B cell (primary cell): ENCODE measurements at regions not wholly inside any gene's neighbourhood (a gene's known extent, or its start where the extent isn't known, plus 50 kb on each side); places are given as distances from the start of the nearest gene placed in this dataset.

Source experiments
- ATAC-seq: fragments of 200-7000 bp; cut with Tn5 transposase; one replicate; pipeline ENCODE4 v1.10.0; 2021; ENCODE audit warnings: low read depth, mild to moderate bottlenecking, moderate number of reproducible peaks, moderate library complexity
- CTCF ChIA-PET: fragments of 350-600 bp; sonication (Branson Sonifier 250); formaldehyde crosslinking; loops from one replicate; lab custom pipeline; 2021; ENCODE audit warnings: antibody characterized with exemption, inconsistent platforms; lab: Charles Lee
- POLR2A ChIA-PET: fragments of 350-600 bp; sonication (Branson Sonifier 250); formaldehyde crosslinking; loops from one replicate; lab custom pipeline; 2021; ENCODE audit warnings: antibody characterized with exemption; lab: Charles Lee
- DNase-seq: peaks from one replicate; pipeline ENCODE4 v3.0.0; 2013
- H2AFZ ChIP-seq: 2 replicates; pipeline ENCODE4 v1.6.1; 2012; ENCODE audit warnings: mild to moderate bottlenecking, low read depth, low read length; ENCODE audit not compliant: insufficient read depth, poor library complexity, severe bottlenecking
- H3K27ac ChIP-seq, 2 donors: 1 replicate in 1 of 2; 2 replicates in 1 of 2; pipeline ENCODE4 v1.5.1; 2012 to 2013; ENCODE audit warnings: low read length in 2 of 2, mild to moderate bottlenecking in 2 of 2, moderate library complexity in 1 of 2
- H3K27me3 ChIP-seq, 4 experiments: fragments of 200-600 bp in 1 of 4; sonication (generic) in 1 of 4; replicated peaks in 1 of 4; 1 replicate in 2 of 4; 2 replicates in 2 of 4; pipeline versions ENCODE4 v1.6.1 to v1.7.0; 2013 to 2016; ENCODE audit warnings: low read length in 3 of 4, mild to moderate bottlenecking in 2 of 4, mixed read lengths in 1 of 4, moderate library complexity in 1 of 4; ENCODE audit not compliant: insufficient read depth in 4 of 4, control insufficient read depth in 3 of 4; ENCODE audit errors: control extremely low read depth in 1 of 4
- H3K36me3 ChIP-seq, 2 experiments: replicated peaks in 1 of 2; 1 replicate in 1 of 2; 2 replicates in 1 of 2; pipeline versions ENCODE4 v1.6.1 to v1.7.1; 2013; ENCODE audit warnings: low read length in 1 of 2; ENCODE audit not compliant: insufficient read depth in 2 of 2, control insufficient read depth in 1 of 2; ENCODE audit errors: control extremely low read depth in 1 of 2, extremely low read depth in 1 of 2
- H3K4me1 ChIP-seq, 2 donors: fragments of 200-600 bp in 1 of 2; sonication (generic) in 1 of 2; 1 replicate in 1 of 2; 2 replicates in 1 of 2; pipeline versions ENCODE4 v1.5.1 to v1.6.1; 2013 to 2017; ENCODE audit warnings: low read length in 2 of 2; ENCODE audit not compliant: control insufficient read depth in 2 of 2, insufficient read depth in 2 of 2
- H3K4me2 ChIP-seq: replicated peaks from 2 replicates; pipeline ENCODE3; 2012; ENCODE audit warnings: mild to moderate bottlenecking, low read depth, low read length; ENCODE audit not compliant: poor library complexity, severe bottlenecking
- H3K4me3 ChIP-seq, 5 experiments: fragments of 200-600 bp in 1 of 5; sonication (generic) in 1 of 5; 1 replicate in 3 of 5; 2 replicates in 2 of 5; pipeline versions ENCODE4 v1.5.1 to v1.7.0; 2011 to 2016; ENCODE audit warnings: low read length in 4 of 5, mild to moderate bottlenecking in 4 of 5, low read depth in 2 of 5, control low read depth in 1 of 5, moderate library complexity in 1 of 5; ENCODE audit not compliant: insufficient read depth in 1 of 5; ENCODE audit errors: control extremely low read depth in 1 of 5, extremely low read depth in 1 of 5
- H3K79me2 ChIP-seq: fragments of 200-600 bp; sonication (generic); one replicate; pipeline ENCODE4 v1.6.0; 2016; ENCODE audit warnings: low read length; ENCODE audit not compliant: control insufficient read depth, insufficient read depth
- H3K9ac ChIP-seq: fragments of 200-600 bp; sonication (generic); 2 replicates; pipeline ENCODE4 v1.6.1; 2017; ENCODE audit warnings: mild to moderate bottlenecking, low read length, moderate library complexity
- H3K9me3 ChIP-seq, 3 donors: one replicate each; pipeline versions ENCODE4 v1.6.1 to v1.7.1; 2013; ENCODE audit warnings: low read length in 2 of 3; ENCODE audit not compliant: control insufficient read depth in 2 of 3, insufficient read depth in 1 of 3; ENCODE audit errors: control extremely low read depth in 1 of 3
- H4K20me1 ChIP-seq: 2 replicates; pipeline ENCODE4 v1.6.0; 2012; ENCODE audit warnings: mild to moderate bottlenecking, low read length; ENCODE audit not compliant: insufficient read depth, control insufficient read depth, poor library complexity, severe bottlenecking
- H3K27ac Mint-ChIP-seq: one replicate; pipeline ENCODE4 v1.8.0; 2021; ENCODE audit warnings: mixed read lengths
- H3K27me3 Mint-ChIP-seq: one replicate; pipeline ENCODE4 v1.8.0; 2021; ENCODE audit warnings: mixed read lengths
- H3K4me1 Mint-ChIP-seq: one replicate; pipeline ENCODE4 v1.8.0; 2021; ENCODE audit warnings: mixed read lengths
- H3K4me3 Mint-ChIP-seq: one replicate; pipeline ENCODE4 v1.8.0; 2021; ENCODE audit warnings: mixed read lengths
- H3K9me3 Mint-ChIP-seq: one replicate; pipeline ENCODE4 v1.8.0; 2022; ENCODE audit warnings: mixed read lengths; ENCODE audit not compliant: insufficient read depth
- EZH2 ChIP-seq: IDR thresholded peaks from 2 replicates; pipeline ENCODE4 v1.6.1; 2012; ENCODE audit warnings: borderline replicate concordance, low read depth, mild to moderate bottlenecking, moderate library complexity, low read length; ENCODE audit not compliant: insufficient read depth, poor library complexity, severe bottlenecking
- WGBS: methylation state at CpG from one replicate; pipeline ENCODE4 v1.1.5; 2013; ENCODE audit warnings: missing lambda C conversion rate; ENCODE audit not compliant: insufficient coverage; 5-methylcytosine and 5-hydroxymethylcytosine counted together
- intact Hi-C: fragments of 100-400 bp; cut with micrococcal nuclease; formaldehyde crosslinking; loops from one replicate; pipeline ENCODE4 v1.10.0; 2022
- TF ChIP-seq, protein P1 (sequence below): fragments of 200-600 bp; IDR thresholded peaks from one replicate; pipeline ENCODE4 v1.8.0; 2022; ENCODE audit warnings: antibody characterized with exemption, mild to moderate bottlenecking

DNA sequence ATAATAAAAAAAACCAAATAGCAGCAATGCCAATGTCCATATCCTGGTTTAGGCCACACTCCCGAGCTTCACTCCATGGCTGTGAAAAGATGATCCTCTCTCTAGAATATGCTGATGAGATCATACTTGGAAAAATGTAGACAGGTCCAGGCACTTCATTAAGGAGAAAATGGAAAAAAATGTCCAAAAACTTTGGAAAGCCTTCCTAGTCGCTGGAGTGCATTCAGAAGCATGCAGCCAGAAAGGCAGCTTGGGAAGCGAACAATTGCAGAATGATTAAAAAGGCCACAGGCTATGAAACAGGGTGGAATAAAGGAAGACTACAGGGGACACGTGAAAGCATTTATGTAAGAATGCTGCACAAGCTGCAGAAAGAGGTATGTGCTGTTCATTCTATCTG lies 165.6 kb upstream of the HCCS start:
- Mint-ChIP-seq H3K27ac (no peak overlapping the region), H3K27me3 (no peaks in the 10 kb centered on the region), H3K4me3 (no peak overlapping the region), H3K9me3 (no peaks in the 10 kb centered on the region), H3K4me1 (no peaks in the 10 kb centered on the region)
- WGBS, result 86% methylated on average over 2 of the region's 4 CpGs
- Histone ChIP-seq H3K9ac (no peak overlapping the region), H3K27me3 (no peaks in the 10 kb centered on the region), H3K4me1 (no peaks in the 10 kb centered on the region), H3K4me2 (no peak overlapping the region), H3K27ac (no peak overlapping the region), H4K20me1 (no peaks in the 10 kb centered on the region), H3K4me3 (no peak overlapping the region), H2AFZ (no peak overlapping the region), H3K9me3 (no peaks in the 10 kb centered on the region), H3K36me3 (no peaks in the 10 kb centered on the region), H3K79me2 (no peaks in the 10 kb centered on the region)
- DNase-seq (no peak), ATAC-seq (no peak)
- TF ChIP-seq EZH2, result no peak
- TF ChIP-seq, protein P1, sequence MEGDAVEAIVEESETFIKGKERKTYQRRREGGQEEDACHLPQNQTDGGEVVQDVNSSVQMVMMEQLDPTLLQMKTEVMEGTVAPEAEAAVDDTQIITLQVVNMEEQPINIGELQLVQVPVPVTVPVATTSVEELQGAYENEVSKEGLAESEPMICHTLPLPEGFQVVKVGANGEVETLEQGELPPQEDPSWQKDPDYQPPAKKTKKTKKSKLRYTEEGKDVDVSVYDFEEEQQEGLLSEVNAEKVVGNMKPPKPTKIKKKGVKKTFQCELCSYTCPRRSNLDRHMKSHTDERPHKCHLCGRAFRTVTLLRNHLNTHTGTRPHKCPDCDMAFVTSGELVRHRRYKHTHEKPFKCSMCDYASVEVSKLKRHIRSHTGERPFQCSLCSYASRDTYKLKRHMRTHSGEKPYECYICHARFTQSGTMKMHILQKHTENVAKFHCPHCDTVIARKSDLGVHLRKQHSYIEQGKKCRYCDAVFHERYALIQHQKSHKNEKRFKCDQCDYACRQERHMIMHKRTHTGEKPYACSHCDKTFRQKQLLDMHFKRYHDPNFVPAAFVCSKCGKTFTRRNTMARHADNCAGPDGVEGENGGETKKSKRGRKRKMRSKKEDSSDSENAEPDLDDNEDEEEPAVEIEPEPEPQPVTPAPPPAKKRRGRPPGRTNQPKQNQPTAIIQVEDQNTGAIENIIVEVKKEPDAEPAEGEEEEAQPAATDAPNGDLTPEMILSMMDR, result no peak
- CTCF ChIA-PET, result no interaction called here
- POLR2A ChIA-PET, result no interaction called here
- intact Hi-C loops, result no loop called here

GRCh38 chrX:10949541-10949940 lies 161.6 kb upstream of the HCCS start:
- H3K4me3 Mint-ChIP-seq, result no peak overlapping the region
- H3K9me3 Mint-ChIP-seq, result peaks cover 4% of the 10 kb centered on the region
- peaks cover 0 to 7% (median 0%) of the 10 kb centered on the region in 3 donors for H3K9me3 ChIP-seq
- TF ChIP-seq, protein P1, result no peak
- no peak for TF ChIP-seq EZH2
- no peaks in the 10 kb centered on the region for H3K36me3 ChIP-seq
- POLR2A ChIA-PET, result no interaction called here
- DNase-seq (no peak), ATAC-seq (no peak)
- no peaks in the 10 kb centered on the region for H3K4me1 ChIP-seq
- no peaks in the 10 kb centered on the region for H3K27me3 Mint-ChIP-seq
- no peak overlapping the region for H3K9ac ChIP-seq
- intact Hi-C loops, result no loop called here
- H3K4me1 Mint-ChIP-seq, result no peaks in the 10 kb centered on the region
- no peak overlapping the region for H2AFZ ChIP-seq
- no peaks in the 10 kb centered on the region for H4K20me1 ChIP-seq
- no peak overlapping the region for H3K27ac Mint-ChIP-seq
- CTCF ChIA-PET, result no interaction called here
- H3K4me2 ChIP-seq, result no peak overlapping the region
- H3K79me2 ChIP-seq, result no peaks in the 10 kb centered on the region
- no peak overlapping the region for H3K27ac ChIP-seq
- H3K27me3 ChIP-seq, result no peaks in the 10 kb centered on the region
- H3K4me3 ChIP-seq, result no peak overlapping the region
